Coronary artery (tissue), 2 donors: ENCODE measurements at regions not wholly inside any gene's neighbourhood (a gene's known extent, or its start where the extent isn't known, plus 50 kb on each side); places are given as distances from the start of the nearest gene placed in this dataset.

Source experiments
- DNase-seq: peaks from one replicate; pipeline ENCODE4 v3.0.0-alpha.2; 2017; ENCODE audit warnings: low spot score
- H3K27ac ChIP-seq, 2 donors: fragments of 200-600 bp; sonication (generic); one replicate each; pipeline ENCODE4 v1.5.1; 2016 to 2019
- H3K4me3 ChIP-seq: fragments of 200-600 bp; sonication (generic); 2 replicates; pipeline ENCODE4 v1.5.1; 2016; ENCODE audit warnings: mild to moderate bottlenecking, moderate library complexity
- TF ChIP-seq, protein P1 (sequence below): fragments of 200-600 bp; sonication (generic); IDR thresholded peaks from one replicate; pipeline ENCODE4 v1.5.1; 2019; ENCODE audit warnings: antibody characterized with exemption

- H3K4me3 ChIP-seq: no peak overlapping the region
- TF ChIP-seq, protein P1, sequence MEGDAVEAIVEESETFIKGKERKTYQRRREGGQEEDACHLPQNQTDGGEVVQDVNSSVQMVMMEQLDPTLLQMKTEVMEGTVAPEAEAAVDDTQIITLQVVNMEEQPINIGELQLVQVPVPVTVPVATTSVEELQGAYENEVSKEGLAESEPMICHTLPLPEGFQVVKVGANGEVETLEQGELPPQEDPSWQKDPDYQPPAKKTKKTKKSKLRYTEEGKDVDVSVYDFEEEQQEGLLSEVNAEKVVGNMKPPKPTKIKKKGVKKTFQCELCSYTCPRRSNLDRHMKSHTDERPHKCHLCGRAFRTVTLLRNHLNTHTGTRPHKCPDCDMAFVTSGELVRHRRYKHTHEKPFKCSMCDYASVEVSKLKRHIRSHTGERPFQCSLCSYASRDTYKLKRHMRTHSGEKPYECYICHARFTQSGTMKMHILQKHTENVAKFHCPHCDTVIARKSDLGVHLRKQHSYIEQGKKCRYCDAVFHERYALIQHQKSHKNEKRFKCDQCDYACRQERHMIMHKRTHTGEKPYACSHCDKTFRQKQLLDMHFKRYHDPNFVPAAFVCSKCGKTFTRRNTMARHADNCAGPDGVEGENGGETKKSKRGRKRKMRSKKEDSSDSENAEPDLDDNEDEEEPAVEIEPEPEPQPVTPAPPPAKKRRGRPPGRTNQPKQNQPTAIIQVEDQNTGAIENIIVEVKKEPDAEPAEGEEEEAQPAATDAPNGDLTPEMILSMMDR: no peak
- DNase-seq: no peak
These were observed 60.2 kb upstream of the LRRC4C start for GRCh38 chr11:41519696-41520095.

DNA sequence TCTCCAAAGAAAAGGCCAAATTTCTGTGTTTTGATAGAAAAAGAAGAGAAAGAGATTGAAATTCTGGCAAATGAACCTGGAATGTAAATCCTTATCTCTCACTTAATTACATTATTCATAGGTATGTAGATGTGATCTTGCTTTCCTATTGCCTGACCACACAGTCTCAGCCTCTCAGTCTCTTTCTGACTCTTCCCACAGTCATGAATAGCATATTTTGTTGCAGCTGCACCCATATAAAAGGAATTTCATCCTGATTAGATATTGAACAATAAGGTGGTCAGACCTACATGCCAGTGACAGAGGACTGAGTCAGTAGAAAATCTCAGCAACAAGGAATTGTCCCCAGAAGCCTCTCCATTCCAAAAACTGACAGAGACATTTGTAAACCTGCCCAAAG lies 62.9 kb upstream of the LRRC4C start:
- DNase-seq: no peak
- TF ChIP-seq, protein P1: no peak

More at GRCh38 chr11:41519696-41520095, 60.2 kb upstream of the LRRC4C start:
- H3K27ac ChIP-seq: no peak overlapping the region

DNA sequence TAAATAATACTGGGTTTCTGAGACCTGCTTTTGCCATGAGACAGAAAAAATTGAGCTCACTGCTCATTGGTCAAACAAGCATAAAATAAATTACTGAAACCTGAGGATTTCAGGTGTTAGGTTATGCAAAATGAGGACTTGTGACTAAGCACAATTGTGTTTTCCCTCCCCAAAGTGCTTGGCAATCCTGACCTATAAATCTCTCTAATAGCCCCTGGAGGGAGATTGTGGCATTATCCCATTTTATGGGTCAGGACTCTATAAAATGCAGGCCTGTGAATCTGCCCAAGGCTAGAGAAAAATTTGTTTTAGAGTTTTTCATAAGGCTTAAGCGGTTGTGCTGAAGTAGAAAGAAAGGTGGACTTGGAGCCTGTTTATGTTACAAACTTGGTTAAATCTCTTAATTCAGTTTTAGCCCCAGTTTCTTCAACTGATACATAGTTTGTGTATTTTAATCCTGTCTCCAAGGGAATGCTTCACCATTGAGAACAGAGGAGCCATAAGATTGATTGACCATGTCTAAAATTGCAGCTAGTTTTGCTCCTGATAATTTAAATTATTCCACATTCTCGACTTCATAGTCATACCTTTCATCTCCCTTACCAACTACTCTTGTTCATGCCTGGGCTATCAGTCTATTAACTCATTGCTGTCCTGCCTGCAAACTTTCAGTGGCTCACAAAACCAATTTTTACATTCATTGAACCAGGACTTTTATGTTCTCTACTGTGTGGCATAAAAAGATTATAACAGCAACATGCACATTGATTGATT lies 63.6 kb upstream of the LRRC4C start:
- Histone ChIP-seq H3K27ac (no peak overlapping the region), H3K4me3 (no peak overlapping the region)
- DNase-seq: no peak
- TF ChIP-seq, protein P1: no peak

More for the DNA sequence above, 62.9 kb upstream of the LRRC4C start:
- Histone ChIP-seq H3K27ac (no peak overlapping the region), H3K4me3 (no peak overlapping the region)

GRCh38 chr11:41527530-41527929 lies 68.1 kb upstream of the LRRC4C start:
- Histone ChIP-seq H3K27ac (no peak overlapping the region), H3K4me3 (no peak overlapping the region)
- TF ChIP-seq, protein P1: no peak
- DNase-seq: no peak

- Histone ChIP-seq H3K27ac (no peak overlapping the region), H3K4me3 (no peak overlapping the region)
- TF ChIP-seq, protein P1: no peak
- DNase-seq: no peak
These were observed 73.0 kb upstream of the LRRC4C start for GRCh38 chr11:41532413-41532812.

- Histone ChIP-seq H3K27ac (no peak overlapping the region), H3K4me3 (no peak overlapping the region)
- TF ChIP-seq, protein P1: no peak
- DNase-seq: no peak
These were observed 74.3 kb upstream of the LRRC4C start for GRCh38 chr11:41533761-41534160.

DNA sequence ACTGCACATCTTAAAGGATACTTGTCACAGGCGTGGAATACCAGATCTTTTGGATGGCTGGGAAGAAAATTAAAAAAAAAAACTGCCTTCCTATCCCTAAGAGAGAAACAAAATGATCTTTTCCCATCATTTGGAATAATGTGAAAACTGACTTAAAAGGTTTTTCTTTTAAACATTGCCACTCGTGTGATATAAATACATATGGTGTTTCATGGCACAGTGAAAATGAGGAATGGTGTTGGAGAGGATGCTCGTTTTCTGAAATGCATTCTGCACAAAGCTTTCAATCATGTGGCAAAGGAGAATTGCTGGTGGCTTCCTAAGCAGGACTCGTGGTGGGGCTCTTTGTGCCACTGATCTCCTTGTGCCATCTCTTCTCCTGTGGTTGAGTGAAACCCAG lies 74.9 kb upstream of the LRRC4C start:
- DNase-seq: no peak
- H3K4me3 ChIP-seq: no peak overlapping the region
- H3K27ac ChIP-seq: no peak overlapping the region
- TF ChIP-seq, protein P1: no peak
